Gastrocnemius medialis (tissue), 4 donors: ENCODE measurements at regions not wholly inside any gene's neighbourhood (a gene's known extent, or its start where the extent isn't known, plus 50 kb on each side); places are given as distances from the start of the nearest gene placed in this dataset.

Experiments used
- POLR2A ChIP-seq, 2 donors: fragments of 450-650 bp; IDR thresholded peaks; one replicate each; pipeline ENCODE4 v1.6.1; 2017; ENCODE audit warnings: antibody characterized with exemption in 2 of 2, mild to moderate bottlenecking in 2 of 2, moderate library complexity in 2 of 2
- TF ChIP-seq, protein P1 (sequence below), 5 experiments: fragments of 450-650 bp in 3 of 5; fragments of 200-600 bp in 2 of 5; sonication (generic) in 2 of 5; IDR thresholded peaks in 4 of 5; conservative IDR thresholded peaks in 1 of 5; 1 replicate in 4 of 5; 2 replicates in 1 of 5; pipeline ENCODE4 v1.5.1; 2016 to 2019; ENCODE audit warnings: antibody characterized with exemption in 5 of 5, mild to moderate bottlenecking in 3 of 5, moderate library complexity in 3 of 5

DNA sequence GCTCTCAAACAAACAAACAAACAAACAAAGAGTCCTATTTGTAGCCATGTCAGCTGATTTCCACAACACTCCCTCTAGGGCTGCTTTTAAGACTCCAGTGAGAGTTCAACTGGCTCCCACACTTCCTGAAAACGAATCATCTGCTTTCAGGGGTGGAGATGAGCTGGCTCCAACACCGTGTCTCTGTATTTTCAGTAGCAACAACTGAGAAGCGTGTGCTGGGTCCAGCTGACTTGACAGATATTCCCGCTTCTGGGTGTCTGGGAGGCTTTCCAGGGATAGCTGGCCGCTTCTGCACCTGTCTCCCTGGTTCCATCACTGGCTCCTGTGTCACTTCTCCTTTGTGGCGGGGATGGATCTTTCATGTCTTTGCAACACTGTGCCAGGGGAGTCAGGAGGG, 272.5 kb upstream of the SOX4 start:
- TF ChIP-seq, protein P1, sequence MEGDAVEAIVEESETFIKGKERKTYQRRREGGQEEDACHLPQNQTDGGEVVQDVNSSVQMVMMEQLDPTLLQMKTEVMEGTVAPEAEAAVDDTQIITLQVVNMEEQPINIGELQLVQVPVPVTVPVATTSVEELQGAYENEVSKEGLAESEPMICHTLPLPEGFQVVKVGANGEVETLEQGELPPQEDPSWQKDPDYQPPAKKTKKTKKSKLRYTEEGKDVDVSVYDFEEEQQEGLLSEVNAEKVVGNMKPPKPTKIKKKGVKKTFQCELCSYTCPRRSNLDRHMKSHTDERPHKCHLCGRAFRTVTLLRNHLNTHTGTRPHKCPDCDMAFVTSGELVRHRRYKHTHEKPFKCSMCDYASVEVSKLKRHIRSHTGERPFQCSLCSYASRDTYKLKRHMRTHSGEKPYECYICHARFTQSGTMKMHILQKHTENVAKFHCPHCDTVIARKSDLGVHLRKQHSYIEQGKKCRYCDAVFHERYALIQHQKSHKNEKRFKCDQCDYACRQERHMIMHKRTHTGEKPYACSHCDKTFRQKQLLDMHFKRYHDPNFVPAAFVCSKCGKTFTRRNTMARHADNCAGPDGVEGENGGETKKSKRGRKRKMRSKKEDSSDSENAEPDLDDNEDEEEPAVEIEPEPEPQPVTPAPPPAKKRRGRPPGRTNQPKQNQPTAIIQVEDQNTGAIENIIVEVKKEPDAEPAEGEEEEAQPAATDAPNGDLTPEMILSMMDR (IDR thresholded peaks at IDR 0.05 in 4 of 5, conservative IDR thresholded peaks at IDR 0.05 in 1 of 5) = no peak
- no peak for TF ChIP-seq POLR2A (IDR thresholded peaks at IDR 0.05)
